Astrocyte (in vitro differentiated cells and primary cell): ENCODE measurements at regions not wholly inside any gene's neighbourhood (a gene's known extent, or its start where the extent isn't known, plus 50 kb on each side); places are given as distances from the start of the nearest gene placed in this dataset.
"Not testable (repeated sequence)": the region's sequence is repeated elsewhere in the genome, so short reads cannot be mapped to it uniquely, and the experiment has no call there.

ENCODE experiments used
- DNase-seq: peaks from one replicate; pipeline ENCODE4 v3.0.0-alpha.2; 2010; ENCODE audit warnings: low read depth
- FAIRE-seq: peaks from 2 replicates; lab custom pipeline; 2011; peaks lifted over from hg19 to GRCh38; lab: Jason Lieb, UNC
- H2AFZ ChIP-seq: 2 replicates; pipeline ENCODE4 v1.6.0; 2012; ENCODE audit warnings: low read depth, low read length, inconsistent platforms
- H3K27ac ChIP-seq: 2 replicates; pipeline ENCODE4 v1.5.1; 2011; ENCODE audit warnings: low read depth, low read length, inconsistent platforms
- H3K27me3 ChIP-seq: 2 replicates; pipeline ENCODE4 v1.6.0; 2011; ENCODE audit warnings: low read length, inconsistent platforms; ENCODE audit not compliant: insufficient read depth
- H3K36me3 ChIP-seq: 2 replicates; pipeline ENCODE4 v1.5.1; 2011; ENCODE audit warnings: low read length, inconsistent platforms; ENCODE audit not compliant: insufficient read depth
- H3K4me1 ChIP-seq: 2 replicates; pipeline ENCODE4 v1.5.1; 2011; ENCODE audit warnings: low read length, inconsistent platforms; ENCODE audit not compliant: insufficient read depth
- H3K4me2 ChIP-seq: 2 replicates; pipeline ENCODE4 v1.6.0; 2012; ENCODE audit warnings: low read length, inconsistent platforms
- H3K4me3 ChIP-seq: 2 replicates; pipeline ENCODE4 v1.5.1; 2011; ENCODE audit warnings: low read depth, mild to moderate bottlenecking, low read length, inconsistent platforms; ENCODE audit not compliant: insufficient read depth
- H3K79me2 ChIP-seq: 2 replicates; pipeline ENCODE4 v1.6.0; 2012; ENCODE audit warnings: mild to moderate bottlenecking, low read length, inconsistent platforms; ENCODE audit not compliant: insufficient read depth
- H3K9ac ChIP-seq: 2 replicates; pipeline ENCODE4 v1.6.0; 2012; ENCODE audit warnings: mild to moderate bottlenecking, low read length, inconsistent platforms
- H3K9me3 ChIP-seq: 2 replicates; pipeline ENCODE4 v1.5.1; 2012; ENCODE audit warnings: low read depth, mild to moderate bottlenecking, low read length, inconsistent platforms; ENCODE audit not compliant: insufficient read depth
- H4K20me1 ChIP-seq: 2 replicates; pipeline ENCODE4 v1.6.0; 2012; ENCODE audit warnings: low read length, inconsistent platforms; ENCODE audit not compliant: insufficient read depth
- H3K27ac Mint-ChIP-seq: one replicate; pipeline ENCODE4 v1.8.0; 2021; ENCODE audit warnings: mild to moderate bottlenecking, mixed read lengths; ENCODE audit not compliant: unreplicated experiment
- H3K27me3 Mint-ChIP-seq: one replicate; pipeline ENCODE4 v1.8.0; 2021; ENCODE audit warnings: low read depth, mixed read lengths; ENCODE audit not compliant: unreplicated experiment
- H3K36me3 Mint-ChIP-seq: one replicate; pipeline ENCODE4 v1.8.0; 2021; ENCODE audit warnings: low read depth, mixed read lengths; ENCODE audit not compliant: unreplicated experiment
- H3K4me1 Mint-ChIP-seq: one replicate; pipeline ENCODE4 v1.8.0; 2021; ENCODE audit warnings: low read depth, mixed read lengths; ENCODE audit not compliant: unreplicated experiment
- H3K4me3 Mint-ChIP-seq: one replicate; pipeline ENCODE4 v1.8.0; 2021; ENCODE audit warnings: mild to moderate bottlenecking, moderate library complexity, mixed read lengths; ENCODE audit not compliant: unreplicated experiment
- H3K9me3 Mint-ChIP-seq: one replicate; pipeline ENCODE4 v1.8.0; 2021; ENCODE audit warnings: mild to moderate bottlenecking, mixed read lengths; ENCODE audit not compliant: unreplicated experiment
- EZH2 ChIP-seq: IDR thresholded peaks from 2 replicates; pipeline ENCODE4 v1.6.1; 2012; ENCODE audit warnings: mild to moderate bottlenecking, low read length, inconsistent platforms; ENCODE audit not compliant: insufficient read depth
- TF ChIP-seq, protein P1 (sequence below): IDR thresholded peaks from 2 replicates; pipeline ENCODE4 v1.5.1; 2011; ENCODE audit warnings: low read depth, mild to moderate bottlenecking, inconsistent platforms, low read length, moderate library complexity; ENCODE audit not compliant: insufficient read depth

DNA sequence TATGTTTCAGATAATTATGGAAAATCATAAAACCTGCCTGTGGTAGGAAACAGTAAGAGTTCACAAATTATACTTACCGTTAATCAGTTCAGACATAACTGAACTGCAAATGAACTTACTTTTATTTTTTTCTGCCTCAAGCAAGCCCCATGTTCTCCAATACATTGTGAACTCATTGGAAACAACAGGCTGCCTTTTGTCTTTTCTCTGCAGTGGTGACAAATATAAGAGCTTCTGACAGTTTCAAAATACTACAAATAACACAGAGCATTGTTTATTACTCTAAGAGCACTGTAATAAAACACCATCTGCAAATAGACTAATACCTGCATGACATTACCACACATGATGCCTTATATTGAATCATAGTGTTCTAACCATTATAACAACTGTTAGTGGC, 94.0 kb upstream of the CDCA7L start:
- no peaks in the 10 kb centered on the region for H3K36me3 Mint-ChIP-seq
- H3K27me3 Mint-ChIP-seq, result no peaks in the 10 kb centered on the region
- no peaks in the 10 kb centered on the region for H3K9me3 Mint-ChIP-seq
- Histone ChIP-seq H3K36me3 (no peaks in the 10 kb centered on the region), H3K4me2 (no peak overlapping the region), H2AFZ (no peak overlapping the region), H3K4me1 (no peaks in the 10 kb centered on the region), H3K9ac (no peak overlapping the region), H3K79me2 (no peaks in the 10 kb centered on the region), H3K27ac (no peak overlapping the region), H4K20me1 (no peaks in the 10 kb centered on the region), H3K27me3 (no peaks in the 10 kb centered on the region), H3K4me3 (no peak overlapping the region), H3K9me3 (no peaks in the 10 kb centered on the region)
- no peak overlapping the region for H3K27ac Mint-ChIP-seq
- DNase-seq (no peak), FAIRE-seq (no peak)
- no peaks in the 10 kb centered on the region for H3K4me1 Mint-ChIP-seq
- no peak for TF ChIP-seq EZH2
- no peak overlapping the region for H3K4me3 Mint-ChIP-seq

DNA sequence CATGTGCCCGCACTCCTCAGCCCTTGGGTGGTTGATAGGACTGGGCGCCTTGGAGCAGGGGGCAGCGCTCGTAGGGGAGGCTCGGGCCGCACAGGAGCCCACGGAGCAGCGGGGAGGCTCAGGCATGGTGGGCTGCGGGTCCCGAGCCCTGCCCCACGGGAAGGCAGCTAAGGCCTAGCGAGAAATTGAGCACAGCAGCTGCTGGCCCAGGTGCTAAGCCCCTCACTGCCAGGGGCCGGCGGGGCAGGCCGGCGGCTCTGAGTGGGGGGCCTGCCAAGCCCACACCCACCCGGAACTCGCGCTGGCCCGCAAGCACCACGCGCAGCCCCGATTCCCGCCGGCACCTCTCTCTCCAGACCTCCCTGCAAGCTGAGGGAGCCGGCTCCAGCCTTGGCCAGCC, 86.7 kb upstream of the CDCA7L start:
- not testable (repeated sequence) for H3K4me1 Mint-ChIP-seq, H3K4me3 Mint-ChIP-seq, DNase-seq, H3K36me3 Mint-ChIP-seq, H3K27me3 Mint-ChIP-seq, H3K9ac ChIP-seq, H3K36me3 ChIP-seq, H3K27ac Mint-ChIP-seq, FAIRE-seq, H3K9me3 ChIP-seq, H3K4me2 ChIP-seq, H3K27ac ChIP-seq, H3K4me3 ChIP-seq, H3K79me2 ChIP-seq, H3K9me3 Mint-ChIP-seq, H2AFZ ChIP-seq, H3K27me3 ChIP-seq, H3K4me1 ChIP-seq, H4K20me1 ChIP-seq

DNA sequence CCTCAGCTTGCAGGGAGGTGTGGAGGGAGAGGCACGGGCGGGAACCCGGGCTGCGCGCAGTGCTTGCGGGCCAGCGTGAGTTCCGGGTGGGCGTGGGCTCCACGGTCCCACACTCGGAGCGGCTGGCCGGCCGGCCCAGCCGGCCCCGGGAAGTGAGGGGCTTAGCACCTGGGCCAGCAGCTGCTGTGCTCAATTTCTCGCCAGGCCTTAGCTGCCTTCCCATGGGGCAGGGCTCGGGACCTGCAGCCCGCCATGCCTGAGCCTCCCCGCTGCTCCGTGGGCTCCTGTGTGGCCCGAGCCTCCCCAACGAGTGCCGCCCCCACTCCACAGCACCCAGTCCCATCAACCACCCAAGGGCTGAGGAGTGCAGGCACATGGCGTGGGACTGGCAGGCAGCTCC, 83.0 kb upstream of the CDCA7L start:
- not testable (repeated sequence) for H3K27ac Mint-ChIP-seq, H3K9ac ChIP-seq, FAIRE-seq, H3K36me3 Mint-ChIP-seq, H3K27me3 ChIP-seq, H3K4me3 Mint-ChIP-seq, H3K4me1 Mint-ChIP-seq, H3K4me1 ChIP-seq, H3K9me3 ChIP-seq, H2AFZ ChIP-seq, H3K79me2 ChIP-seq, H3K27ac ChIP-seq, H4K20me1 ChIP-seq, H3K36me3 ChIP-seq, H3K4me2 ChIP-seq, DNase-seq, H3K4me3 ChIP-seq, H3K27me3 Mint-ChIP-seq
- peaks cover 10% of the 10 kb centered on the region for H3K9me3 Mint-ChIP-seq

DNA sequence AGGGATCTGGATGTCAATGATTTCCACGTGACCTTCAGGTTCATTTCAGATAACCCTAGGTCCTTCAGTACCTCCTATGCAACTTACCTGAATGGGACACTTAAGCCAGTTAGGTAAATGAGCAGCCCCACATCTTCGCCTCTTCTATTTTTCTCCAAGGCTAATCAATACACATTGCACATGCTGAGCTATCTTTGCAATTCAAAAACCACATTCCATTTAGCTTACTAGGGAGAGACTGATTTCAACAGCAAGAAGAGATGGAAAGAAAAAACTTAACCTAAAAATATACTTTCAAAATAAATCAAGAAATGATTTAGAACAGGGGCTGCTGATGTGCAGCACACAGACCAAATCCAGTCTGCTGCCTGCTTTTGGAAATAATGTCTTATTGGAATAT, 81.8 kb upstream of the CDCA7L start:
- H3K4me3 Mint-ChIP-seq, result no peak overlapping the region
- H3K36me3 Mint-ChIP-seq, result peaks cover 2% of the 10 kb centered on the region
- no peak for TF ChIP-seq EZH2
- TF ChIP-seq, protein P1, sequence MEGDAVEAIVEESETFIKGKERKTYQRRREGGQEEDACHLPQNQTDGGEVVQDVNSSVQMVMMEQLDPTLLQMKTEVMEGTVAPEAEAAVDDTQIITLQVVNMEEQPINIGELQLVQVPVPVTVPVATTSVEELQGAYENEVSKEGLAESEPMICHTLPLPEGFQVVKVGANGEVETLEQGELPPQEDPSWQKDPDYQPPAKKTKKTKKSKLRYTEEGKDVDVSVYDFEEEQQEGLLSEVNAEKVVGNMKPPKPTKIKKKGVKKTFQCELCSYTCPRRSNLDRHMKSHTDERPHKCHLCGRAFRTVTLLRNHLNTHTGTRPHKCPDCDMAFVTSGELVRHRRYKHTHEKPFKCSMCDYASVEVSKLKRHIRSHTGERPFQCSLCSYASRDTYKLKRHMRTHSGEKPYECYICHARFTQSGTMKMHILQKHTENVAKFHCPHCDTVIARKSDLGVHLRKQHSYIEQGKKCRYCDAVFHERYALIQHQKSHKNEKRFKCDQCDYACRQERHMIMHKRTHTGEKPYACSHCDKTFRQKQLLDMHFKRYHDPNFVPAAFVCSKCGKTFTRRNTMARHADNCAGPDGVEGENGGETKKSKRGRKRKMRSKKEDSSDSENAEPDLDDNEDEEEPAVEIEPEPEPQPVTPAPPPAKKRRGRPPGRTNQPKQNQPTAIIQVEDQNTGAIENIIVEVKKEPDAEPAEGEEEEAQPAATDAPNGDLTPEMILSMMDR, result no peak
- peaks cover 7% of the 10 kb centered on the region for H3K27me3 Mint-ChIP-seq
- Histone ChIP-seq H3K27me3 (no peaks in the 10 kb centered on the region), H4K20me1 (no peaks in the 10 kb centered on the region), H3K9ac (no peak overlapping the region), H3K4me2 (no peak overlapping the region), H3K27ac (no peak overlapping the region), H3K4me1 (no peaks in the 10 kb centered on the region), H3K9me3 (no peaks in the 10 kb centered on the region), H3K36me3 (no peaks in the 10 kb centered on the region), H3K4me3 (no peak overlapping the region), H3K79me2 (no peaks in the 10 kb centered on the region), H2AFZ (no peak overlapping the region)
- H3K27ac Mint-ChIP-seq, result no peak overlapping the region
- DNase-seq (no peak), FAIRE-seq (no peak)
- H3K9me3 Mint-ChIP-seq, result peaks cover 10% of the 10 kb centered on the region
- peaks cover 4% of the 10 kb centered on the region for H3K4me1 Mint-ChIP-seq
